Loucy (cell line): ENCODE measurements at regions not wholly inside any gene's neighbourhood (a gene's known extent, or its start where the extent isn't known, plus 50 kb on each side); places are given as distances from the start of the nearest gene placed in this dataset.

Source experiments
- EZH2phosphoT487 ChIP-seq: fragments of 200-600 bp; IDR thresholded peaks from 2 replicates; pipeline ENCODE4 v1.6.1; 2018; ENCODE audit warnings: antibody characterized with exemption, mild to moderate bottlenecking, moderate library complexity, borderline replicate concordance
- TF ChIP-seq, protein P1 (sequence below): fragments of 200-600 bp; sonication (generic); conservative IDR thresholded peaks from 2 replicates; pipeline ENCODE4 v1.5.1; 2014; ENCODE audit warnings: mild to moderate bottlenecking, antibody characterized with exemption, low read length

DNA sequence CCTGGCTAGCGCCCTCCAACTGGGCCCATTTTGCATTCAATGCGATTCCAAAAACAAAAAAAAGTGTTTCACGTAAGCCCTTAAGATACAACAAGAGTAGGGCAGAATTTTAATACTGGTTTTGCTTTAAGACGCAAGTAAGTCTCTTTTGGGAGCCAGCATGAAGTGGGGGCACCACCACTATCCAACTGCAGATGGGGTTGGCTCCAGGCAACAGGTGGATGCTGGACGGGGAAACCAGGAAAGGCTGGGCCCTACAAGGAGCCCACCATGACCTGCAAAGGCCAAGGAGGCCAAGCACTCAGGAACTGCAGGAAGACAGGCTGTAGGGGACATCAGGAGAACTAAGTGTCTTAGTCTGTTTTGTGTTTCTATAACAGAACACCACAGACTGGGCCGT, 86.5 kb upstream of the INSIG1 start:
- TF ChIP-seq, protein P1, sequence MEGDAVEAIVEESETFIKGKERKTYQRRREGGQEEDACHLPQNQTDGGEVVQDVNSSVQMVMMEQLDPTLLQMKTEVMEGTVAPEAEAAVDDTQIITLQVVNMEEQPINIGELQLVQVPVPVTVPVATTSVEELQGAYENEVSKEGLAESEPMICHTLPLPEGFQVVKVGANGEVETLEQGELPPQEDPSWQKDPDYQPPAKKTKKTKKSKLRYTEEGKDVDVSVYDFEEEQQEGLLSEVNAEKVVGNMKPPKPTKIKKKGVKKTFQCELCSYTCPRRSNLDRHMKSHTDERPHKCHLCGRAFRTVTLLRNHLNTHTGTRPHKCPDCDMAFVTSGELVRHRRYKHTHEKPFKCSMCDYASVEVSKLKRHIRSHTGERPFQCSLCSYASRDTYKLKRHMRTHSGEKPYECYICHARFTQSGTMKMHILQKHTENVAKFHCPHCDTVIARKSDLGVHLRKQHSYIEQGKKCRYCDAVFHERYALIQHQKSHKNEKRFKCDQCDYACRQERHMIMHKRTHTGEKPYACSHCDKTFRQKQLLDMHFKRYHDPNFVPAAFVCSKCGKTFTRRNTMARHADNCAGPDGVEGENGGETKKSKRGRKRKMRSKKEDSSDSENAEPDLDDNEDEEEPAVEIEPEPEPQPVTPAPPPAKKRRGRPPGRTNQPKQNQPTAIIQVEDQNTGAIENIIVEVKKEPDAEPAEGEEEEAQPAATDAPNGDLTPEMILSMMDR, result no peak
- TF ChIP-seq EZH2phosphoT487, result no peak
